Activated CD4-positive, alpha-beta memory T cell treated with anti-CD3 and anti-CD28 coated beads for 36 hours (primary cell): ENCODE measurements at regions not wholly inside any gene's neighbourhood (a gene's known extent, or its start where the extent isn't known, plus 50 kb on each side); places are given as distances from the start of the nearest gene placed in this dataset.

ENCODE experiments used
- CTCF ChIA-PET: fragments of 350-600 bp; sonication (Branson Sonifier 250); formaldehyde crosslinking; loops from one replicate; lab custom pipeline; 2021; ENCODE audit warnings: antibody characterized with exemption, inconsistent platforms; lab: Charles Lee
- POLR2A ChIA-PET: fragments of 350-600 bp; sonication (Branson Sonifier 250); formaldehyde crosslinking; loops from one replicate; lab custom pipeline; 2021; ENCODE audit warnings: antibody characterized with exemption; lab: Charles Lee
- DNase-seq: peaks from one replicate; pipeline ENCODE4 v3.0.0-alpha.2; 2020
- H3K27ac Mint-ChIP-seq: one replicate; pipeline ENCODE4 v1.8.0; 2021; ENCODE audit warnings: mixed read lengths
- H3K27me3 Mint-ChIP-seq: one replicate; pipeline ENCODE4 v1.8.0; 2021; ENCODE audit warnings: mixed read lengths
- H3K36me3 Mint-ChIP-seq: one replicate; pipeline ENCODE4 v1.8.0; 2021; ENCODE audit warnings: mixed read lengths
- H3K4me1 Mint-ChIP-seq: one replicate; pipeline ENCODE4 v1.8.0; 2021; ENCODE audit warnings: low read depth, mixed read lengths
- H3K4me3 Mint-ChIP-seq: one replicate; pipeline ENCODE4 v1.8.0; 2021; ENCODE audit warnings: mild to moderate bottlenecking, mixed read lengths
- H3K9me3 Mint-ChIP-seq: one replicate; pipeline ENCODE4 v1.8.0; 2021; ENCODE audit warnings: mixed read lengths
- intact Hi-C: fragments of 100-400 bp; cut with micrococcal nuclease; formaldehyde crosslinking; loops from one replicate; pipeline ENCODE4 v1.15.1; 2023

DNA sequence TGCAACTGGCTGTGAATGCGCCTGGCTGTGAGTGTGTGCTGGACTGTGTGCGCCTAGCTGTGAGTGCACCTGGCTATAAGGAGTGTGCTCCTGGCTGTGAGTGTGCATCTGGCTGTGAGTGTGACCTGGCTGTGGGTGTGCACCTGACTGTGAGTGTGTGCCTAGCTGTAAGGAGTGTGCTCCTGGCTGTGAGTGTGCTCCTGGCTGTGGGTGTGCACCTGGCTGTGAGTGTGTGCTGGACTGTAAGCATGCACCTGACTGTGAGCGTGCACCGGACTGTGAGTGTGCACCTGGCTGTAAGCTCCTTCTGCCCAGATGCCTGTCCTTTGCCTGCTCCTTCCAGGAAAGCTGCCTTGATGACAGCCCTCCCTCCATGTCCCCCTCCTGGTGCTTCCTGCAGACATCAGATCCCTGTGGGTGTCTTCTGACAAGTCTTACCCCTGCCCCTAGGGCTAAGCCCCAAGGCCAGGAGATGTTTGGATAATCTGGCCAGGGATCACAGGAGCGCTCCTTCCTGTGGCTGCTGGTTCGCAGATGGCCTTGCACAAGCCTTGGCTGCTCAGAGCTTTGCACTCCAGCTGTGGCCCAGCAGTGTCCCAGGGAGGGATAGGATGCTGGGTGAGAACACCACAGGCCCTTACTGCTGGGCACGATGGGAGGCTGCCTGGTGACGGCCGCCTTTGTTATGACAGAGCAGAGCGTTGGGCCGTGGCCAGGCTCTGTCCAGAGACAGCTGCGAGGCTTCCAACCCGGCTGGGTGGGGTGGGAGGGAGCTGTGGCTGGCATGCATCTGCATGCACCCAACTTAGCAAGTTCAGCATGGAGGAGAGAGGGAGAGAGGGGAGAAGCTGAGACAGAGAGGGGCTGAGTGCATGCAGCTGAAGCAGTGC lies 89.9 kb downstream of the GLI2 start:
- POLR2A ChIA-PET, result no interaction called here
- H3K36me3 Mint-ChIP-seq, result no peaks in the 10 kb centered on the region
- peaks cover 3% of the 10 kb centered on the region for H3K27me3 Mint-ChIP-seq
- intact Hi-C loops, result no loop called here
- H3K27ac Mint-ChIP-seq, result no peak overlapping the region
- CTCF ChIA-PET, result no interaction called here
- H3K9me3 Mint-ChIP-seq, result no peaks in the 10 kb centered on the region
- H3K4me3 Mint-ChIP-seq, result no peak overlapping the region
- H3K4me1 Mint-ChIP-seq, result no peaks in the 10 kb centered on the region
- DNase-seq, result no peak

- Mint-ChIP-seq H3K27me3 (peaks cover 3% of the 10 kb centered on the region), H3K9me3 (no peaks in the 10 kb centered on the region), H3K36me3 (no peaks in the 10 kb centered on the region), H3K4me3 (no peak overlapping the region), H3K27ac (no peak overlapping the region), H3K4me1 (no peaks in the 10 kb centered on the region)
- DNase-seq, result no peak
- CTCF ChIA-PET, result no interaction called here
- intact Hi-C loops, result no loop called here
- POLR2A ChIA-PET, result no interaction called here
Measured at GRCh38 chr2:120826260-120826648, 90.6 kb downstream of the GLI2 start.

GRCh38 chr2:120826716-120827410 lies 91.2 kb downstream of the GLI2 start:
- H3K9me3 Mint-ChIP-seq, result no peaks in the 10 kb centered on the region
- H3K27me3 Mint-ChIP-seq, result peaks cover 3% of the 10 kb centered on the region
- H3K27ac Mint-ChIP-seq, result no peak overlapping the region
- no peak overlapping the region for H3K4me3 Mint-ChIP-seq
- H3K4me1 Mint-ChIP-seq, result no peaks in the 10 kb centered on the region
- ChIA-PET POLR2A (no interaction called here), CTCF (no interaction called here)
- no peaks in the 10 kb centered on the region for H3K36me3 Mint-ChIP-seq
- intact Hi-C loops, result no loop called here
- no peak for DNase-seq

DNA sequence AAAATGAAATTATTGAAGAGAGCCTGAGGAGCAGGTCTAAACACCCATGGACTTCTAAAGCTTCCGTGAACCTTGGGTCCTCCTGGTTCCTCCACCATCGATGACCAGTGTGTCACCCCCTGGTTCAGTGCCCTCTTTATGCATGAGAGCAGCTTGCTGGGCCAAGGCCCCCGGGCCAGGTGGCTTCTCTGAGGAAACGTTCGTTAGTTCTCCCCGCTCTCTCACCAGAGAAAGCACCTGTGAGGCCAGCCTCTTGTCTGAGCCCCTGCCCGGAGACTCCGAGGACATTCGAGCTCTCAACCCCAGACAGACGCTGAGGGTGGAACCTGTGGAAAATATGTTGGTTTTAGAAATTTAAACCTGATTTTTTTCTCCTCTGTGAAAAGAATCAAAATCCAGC lies 92.4 kb downstream of the GLI2 start:
- intact Hi-C loops, result no loop called here
- H3K4me3 Mint-ChIP-seq, result no peak overlapping the region
- DNase-seq, result no peak
- H3K36me3 Mint-ChIP-seq, result no peaks in the 10 kb centered on the region
- POLR2A ChIA-PET, result no interaction called here
- no peaks in the 10 kb centered on the region for H3K9me3 Mint-ChIP-seq
- H3K4me1 Mint-ChIP-seq, result no peaks in the 10 kb centered on the region
- CTCF ChIA-PET, result no interaction called here
- H3K27me3 Mint-ChIP-seq, result peaks cover 3% of the 10 kb centered on the region
- no peak overlapping the region for H3K27ac Mint-ChIP-seq

DNA sequence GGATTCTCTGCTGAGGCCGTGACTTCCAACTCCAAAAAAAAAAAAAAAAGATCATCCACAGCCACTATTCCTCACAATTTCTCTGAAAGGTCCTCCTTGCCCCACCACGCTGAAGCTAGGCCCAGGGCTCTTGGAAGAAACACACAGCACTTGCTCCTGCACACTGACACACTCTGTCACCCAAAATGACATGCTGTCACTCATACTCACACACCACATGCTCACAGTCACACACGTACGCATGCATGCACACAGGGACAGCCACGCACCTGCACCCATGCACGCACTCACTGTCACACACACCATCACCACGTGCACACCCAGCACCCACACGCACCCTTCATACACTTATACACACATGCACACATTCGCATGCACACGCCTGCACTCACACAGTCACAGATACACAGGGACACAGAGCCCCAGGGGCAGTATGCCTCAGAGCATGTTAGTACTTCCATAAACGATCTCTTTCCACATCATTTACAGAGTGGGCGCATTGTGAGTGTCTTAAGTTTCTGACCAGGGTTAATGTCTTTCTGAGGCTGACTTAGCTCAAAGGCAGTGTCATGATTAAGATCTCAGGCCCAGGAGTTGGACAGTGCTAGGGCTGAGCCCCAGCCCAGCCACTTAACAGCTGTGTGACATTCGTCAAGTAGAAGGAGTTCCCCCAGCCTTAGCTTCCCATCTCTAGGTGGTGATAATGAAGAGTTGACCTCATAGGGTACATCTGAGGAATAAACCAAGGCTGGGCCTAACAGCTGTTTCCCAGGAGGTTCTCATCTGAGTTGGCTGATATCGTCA lies 93.4 kb downstream of the GLI2 start:
- H3K9me3 Mint-ChIP-seq, result no peaks in the 10 kb centered on the region
- H3K27ac Mint-ChIP-seq, result no peak overlapping the region
- intact Hi-C loops, result no loop called here
- peaks cover 3% of the 10 kb centered on the region for H3K27me3 Mint-ChIP-seq
- DNase-seq, result no peak
- H3K36me3 Mint-ChIP-seq, result no peaks in the 10 kb centered on the region
- no peaks in the 10 kb centered on the region for H3K4me1 Mint-ChIP-seq
- H3K4me3 Mint-ChIP-seq, result no peak overlapping the region
- POLR2A ChIA-PET, result no interaction called here
- CTCF ChIA-PET, result no interaction called here

DNA sequence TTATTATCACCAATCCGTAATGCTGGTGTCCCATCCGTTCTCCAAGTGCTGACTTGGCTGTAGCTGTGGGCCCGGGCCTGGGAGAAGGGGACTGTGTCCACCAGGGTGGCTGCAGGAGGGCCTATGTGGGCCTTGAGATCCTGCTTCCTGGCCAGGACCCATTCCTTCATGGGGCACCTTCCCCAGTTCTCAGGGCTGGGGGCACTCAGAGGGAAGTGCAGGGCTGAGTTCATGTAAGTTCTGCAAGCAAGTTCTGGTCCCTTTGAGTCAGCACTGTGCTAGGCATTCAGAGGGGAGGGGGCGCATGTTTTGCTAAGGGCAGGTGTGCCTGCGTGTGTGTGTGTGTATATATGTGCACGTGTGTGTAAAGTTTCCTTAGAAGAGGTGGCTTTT lies 94.0 kb downstream of the GLI2 start:
- POLR2A ChIA-PET, result no interaction called here

DNA sequence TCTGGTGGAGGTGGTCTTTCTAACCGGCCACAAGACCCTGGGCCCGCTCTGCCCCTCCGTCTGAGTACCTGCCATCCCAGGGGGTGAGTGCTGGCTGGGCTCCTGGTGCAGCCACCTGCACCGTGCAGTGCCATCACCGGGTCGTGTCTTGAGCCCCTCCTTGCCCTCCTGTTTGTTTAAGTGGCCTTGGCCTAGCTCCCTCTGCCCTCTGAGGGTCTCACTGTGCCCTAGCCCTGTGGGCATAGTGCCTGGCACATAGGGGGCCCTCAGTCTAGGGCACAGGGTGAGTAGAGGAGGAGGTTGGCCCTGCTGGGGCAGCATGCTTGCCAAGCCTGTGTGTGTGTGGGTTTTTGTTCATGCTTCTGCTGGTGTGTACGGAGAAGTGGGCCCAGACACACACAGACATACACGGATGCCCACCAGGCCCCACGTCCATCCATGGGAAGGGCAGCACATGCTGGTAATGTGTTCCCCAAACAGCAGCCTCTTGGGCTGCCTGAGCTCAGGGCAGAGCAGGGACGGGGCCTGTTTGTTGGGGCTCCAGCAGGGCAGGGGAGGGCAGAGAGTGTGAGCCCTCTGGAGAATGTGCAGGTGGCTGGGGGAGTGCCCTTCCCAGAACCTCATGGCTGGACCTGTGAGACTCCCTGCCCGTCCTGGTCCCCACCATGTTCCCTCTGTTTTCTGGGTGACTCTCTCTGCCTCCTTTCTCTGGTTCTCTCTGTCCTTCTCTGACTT lies 94.6 kb downstream of the GLI2 start:
- Mint-ChIP-seq H3K4me1 (no peaks in the 10 kb centered on the region), H3K36me3 (no peaks in the 10 kb centered on the region), H3K27me3 (peaks cover 3% of the 10 kb centered on the region), H3K9me3 (no peaks in the 10 kb centered on the region), H3K27ac (no peak overlapping the region), H3K4me3 (no peak overlapping the region)
- DNase-seq, result no peak
- CTCF ChIA-PET, result no interaction called here
- intact Hi-C loops, result no loop called here
- POLR2A ChIA-PET, result no interaction called here

More for the DNA sequence above, 94.0 kb downstream of the GLI2 start:
- no peaks in the 10 kb centered on the region for H3K9me3 Mint-ChIP-seq
- CTCF ChIA-PET, result no interaction called here
- intact Hi-C loops, result no loop called here
- H3K27ac Mint-ChIP-seq, result no peak overlapping the region
- peaks cover 3% of the 10 kb centered on the region for H3K27me3 Mint-ChIP-seq
- no peaks in the 10 kb centered on the region for H3K36me3 Mint-ChIP-seq
- no peaks in the 10 kb centered on the region for H3K4me1 Mint-ChIP-seq
- no peak overlapping the region for H3K4me3 Mint-ChIP-seq
- no peak for DNase-seq

GRCh38 chr2:120831086-120831485 lies 95.4 kb downstream of the GLI2 start:
- Mint-ChIP-seq H3K36me3 (no peaks in the 10 kb centered on the region), H3K4me1 (no peaks in the 10 kb centered on the region)
- POLR2A ChIA-PET, result no interaction called here

DNA sequence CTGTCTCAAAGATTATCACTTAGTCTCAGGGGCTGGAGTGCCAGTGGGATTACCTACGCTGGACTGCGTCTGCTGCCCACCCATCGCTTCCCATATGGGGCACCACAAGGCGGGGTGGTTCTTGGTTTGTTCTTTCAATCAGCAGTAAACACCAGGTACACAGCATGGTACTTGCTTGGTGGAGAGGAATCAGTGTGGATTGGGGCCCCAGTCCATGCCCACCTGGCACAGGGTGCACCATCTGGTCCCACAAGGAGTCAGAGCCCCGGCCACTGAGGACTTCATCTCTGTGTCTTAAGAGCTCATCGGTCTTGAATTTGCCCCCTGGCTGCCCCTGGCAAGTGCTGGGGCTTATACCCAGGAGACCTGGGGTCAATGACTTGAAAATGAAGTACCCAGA lies 96.2 kb downstream of the GLI2 start:
- intact Hi-C loops, result no loop called here
- H3K27ac Mint-ChIP-seq, result no peak overlapping the region
- H3K9me3 Mint-ChIP-seq, result no peaks in the 10 kb centered on the region
- peaks cover 3% of the 10 kb centered on the region for H3K27me3 Mint-ChIP-seq
- CTCF ChIA-PET, result interaction anchor here (0.6 kb wide), 1 partner anchor 154 kb away, joined by 3 read pairs; no protein-coding TSS in a partner anchor
- DNase-seq, result no peak
- H3K36me3 Mint-ChIP-seq, result no peaks in the 10 kb centered on the region
- no peaks in the 10 kb centered on the region for H3K4me1 Mint-ChIP-seq
- POLR2A ChIA-PET, result no interaction called here
- no peak overlapping the region for H3K4me3 Mint-ChIP-seq

More at GRCh38 chr2:120831086-120831485, 95.4 kb downstream of the GLI2 start:
- Mint-ChIP-seq H3K4me3 (no peak overlapping the region), H3K9me3 (no peaks in the 10 kb centered on the region), H3K27me3 (peaks cover 3% of the 10 kb centered on the region), H3K27ac (no peak overlapping the region)
- CTCF ChIA-PET, result no interaction called here
- intact Hi-C loops, result no loop called here
- no peak for DNase-seq

DNA sequence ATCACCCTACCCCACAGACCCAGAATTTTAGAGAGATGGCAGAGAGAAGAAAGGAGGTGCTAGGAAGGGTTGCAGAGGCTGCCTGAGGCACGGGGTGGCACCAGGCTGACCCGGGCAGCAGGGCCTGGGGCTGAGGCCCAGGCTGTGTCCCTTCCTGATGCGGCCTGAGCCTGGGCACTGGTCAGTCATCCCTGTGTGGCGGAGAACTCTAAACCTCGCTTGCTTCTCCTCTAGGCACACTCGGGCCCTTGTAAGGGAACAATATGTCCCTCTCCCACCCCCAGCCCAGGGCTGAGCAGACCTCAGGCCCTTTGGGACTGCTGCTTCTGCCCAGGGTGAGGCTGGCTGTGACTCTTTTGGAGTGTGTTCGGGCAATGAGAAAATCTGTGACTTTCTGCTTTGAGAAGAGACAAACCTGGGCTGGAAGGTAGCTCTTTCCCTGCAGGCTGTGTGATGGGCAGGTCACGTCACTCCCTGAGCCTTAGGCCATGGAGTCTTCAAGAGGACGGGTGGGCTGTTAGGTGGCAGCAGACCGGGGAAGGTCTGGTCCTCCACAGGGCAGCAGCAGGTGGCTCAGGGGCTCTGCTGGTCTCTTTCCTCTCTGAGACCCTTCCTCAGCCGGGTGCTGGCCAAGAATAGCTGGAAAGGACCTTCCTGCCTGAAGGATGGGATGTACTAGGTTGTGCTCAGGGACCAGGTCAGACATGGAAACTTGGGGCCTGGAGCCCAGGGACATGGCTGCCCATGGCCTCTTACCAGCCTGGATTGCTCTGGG lies 96.8 kb downstream of the GLI2 start:
- Mint-ChIP-seq H3K27me3 (peaks cover 3% of the 10 kb centered on the region), H3K9me3 (no peaks in the 10 kb centered on the region), H3K36me3 (no peaks in the 10 kb centered on the region), H3K4me1 (no peaks in the 10 kb centered on the region), H3K4me3 (no peak overlapping the region), H3K27ac (no peak overlapping the region)
- intact Hi-C loops, result no loop called here
- POLR2A ChIA-PET, result no interaction called here
- DNase-seq, result no peak
- CTCF ChIA-PET, result interaction anchor here (0.6 kb wide), 1 partner anchor 155 kb away, joined by 3 read pairs; no protein-coding TSS in a partner anchor

- no peak overlapping the region for H3K4me3 Mint-ChIP-seq
- POLR2A ChIA-PET, result no interaction called here
- DNase-seq, result no peak
- intact Hi-C loops, result no loop called here
- no peaks in the 10 kb centered on the region for H3K9me3 Mint-ChIP-seq
- peaks cover 3% of the 10 kb centered on the region for H3K27me3 Mint-ChIP-seq
- no peaks in the 10 kb centered on the region for H3K4me1 Mint-ChIP-seq
- H3K36me3 Mint-ChIP-seq, result no peaks in the 10 kb centered on the region
- CTCF ChIA-PET, result no interaction called here
- H3K27ac Mint-ChIP-seq, result no peak overlapping the region
Measured at GRCh38 chr2:120833127-120833675, 97.5 kb downstream of the GLI2 start.
